ENCODE measurements at regions not wholly inside any gene's neighbourhood (a gene's known extent, or its start where the extent isn't known, plus 50 kb on each side); places are given as distances from the start of the nearest gene placed in this dataset.

GRCh38 chr5:30994176-30994575, 199.3 kb upstream of the CDH6 start:
- no peak for TF ChIP-seq MYC (IDR thresholded peaks at IDR 0.05; ENCODE audit: low read depth, low read length)
- no peak for TF ChIP-seq CTCF (IDR thresholded peaks at IDR 0.05; ENCODE audit: extremely low read depth in 1 of 2, insufficient read depth in 1 of 2, low read depth in 1 of 2, low read length in 2 of 2)
- no peak for TF ChIP-seq POLR2A (IDR thresholded peaks at IDR 0.05; ENCODE audit: low read depth, low read length)
- TF ChIP-seq MAX (IDR thresholded peaks at IDR 0.05; ENCODE audit: insufficient read depth, insufficient read length) = no peak
- no peak for TF ChIP-seq POLR2AphosphoS5 (IDR thresholded peaks at IDR 0.05; ENCODE audit: insufficient read depth, low read depth, low read length)
- no peak for TF ChIP-seq EZH2 (IDR thresholded peaks at IDR 0.05; ENCODE audit: borderline replicate concordance, low read depth, low read length, severe bottlenecking)
- TF ChIP-seq JUN (IDR thresholded peaks at IDR 0.05; ENCODE audit: borderline replicate concordance, insufficient read depth, insufficient read length, low read depth) = no peak
- no peak for TF ChIP-seq FOS (IDR thresholded peaks at IDR 0.05; ENCODE audit: borderline replicate concordance, insufficient read depth, low read length)
- TF ChIP-seq GATA2 (IDR thresholded peaks at IDR 0.05; ENCODE audit: insufficient read depth, insufficient read length, low read depth, low read length) = no peak

Data from endothelial cell of umbilical vein (primary cell).